ENCODE measurements at regions not wholly inside any gene's neighbourhood (a gene's known extent, or its start where the extent isn't known, plus 50 kb on each side); places are given as distances from the start of the nearest gene placed in this dataset.

GRCh38 chr14:101456246-101457175 lies 104.8 kb upstream of the DIO3 start:
- peak in 1 of 4 donors; percentile 18 for DNase-seq
- ATAC-seq: no peak
- Histone ChIP-seq H3K9me3 (no peaks in the 10 kb centered on the region), H3K4me1 (peaks cover 0 to 8% of the 10 kb centered on the region in 2 donors), H3K27me3 (peaks cover 60 to 96% of the 10 kb centered on the region in 2 donors), H3K4me3 (no peak overlapping the region), H3K27ac (no peak overlapping the region), H3K36me3 (no peaks in the 10 kb centered on the region)
- no peak for TF ChIP-seq CTCF (IDR thresholded peaks at IDR 0.05)
- intact Hi-C loops (cut with DNase I): no loop called here

- intact Hi-C loops (cut with DNase I): no loop called here
- no peaks in the 10 kb centered on the region for H3K9me3 ChIP-seq
- DNase-seq (no peak), ATAC-seq (no peak)
- no peak overlapping the region for H3K4me3 ChIP-seq
- peaks cover 60 to 92% of the 10 kb centered on the region in 2 donors for H3K27me3 ChIP-seq
- peaks cover 0 to 8% of the 10 kb centered on the region in 2 donors for H3K4me1 ChIP-seq
- TF ChIP-seq CTCF (IDR thresholded peaks at IDR 0.05): no peak
- no peak overlapping the region for H3K27ac ChIP-seq
- no peaks in the 10 kb centered on the region for H3K36me3 ChIP-seq
These were observed 103.9 kb upstream of the DIO3 start for GRCh38 chr14:101457301-101457935.

- no peak overlapping the region for H3K4me3 ChIP-seq
- no peaks in the 10 kb centered on the region for H3K9me3 ChIP-seq
- peaks cover 60 to 87% of the 10 kb centered on the region in 2 donors for H3K27me3 ChIP-seq
- no peak for TF ChIP-seq CTCF (IDR thresholded peaks at IDR 0.05)
- intact Hi-C loops (cut with DNase I): no loop called here
- no peak overlapping the region for H3K27ac ChIP-seq
- peaks cover 0 to 8% of the 10 kb centered on the region in 2 donors for H3K4me1 ChIP-seq
- no peaks in the 10 kb centered on the region for H3K36me3 ChIP-seq
- DNase-seq (no peak), ATAC-seq (no peak)
These were observed 103.2 kb upstream of the DIO3 start for GRCh38 chr14:101457936-101458740.

DNA sequence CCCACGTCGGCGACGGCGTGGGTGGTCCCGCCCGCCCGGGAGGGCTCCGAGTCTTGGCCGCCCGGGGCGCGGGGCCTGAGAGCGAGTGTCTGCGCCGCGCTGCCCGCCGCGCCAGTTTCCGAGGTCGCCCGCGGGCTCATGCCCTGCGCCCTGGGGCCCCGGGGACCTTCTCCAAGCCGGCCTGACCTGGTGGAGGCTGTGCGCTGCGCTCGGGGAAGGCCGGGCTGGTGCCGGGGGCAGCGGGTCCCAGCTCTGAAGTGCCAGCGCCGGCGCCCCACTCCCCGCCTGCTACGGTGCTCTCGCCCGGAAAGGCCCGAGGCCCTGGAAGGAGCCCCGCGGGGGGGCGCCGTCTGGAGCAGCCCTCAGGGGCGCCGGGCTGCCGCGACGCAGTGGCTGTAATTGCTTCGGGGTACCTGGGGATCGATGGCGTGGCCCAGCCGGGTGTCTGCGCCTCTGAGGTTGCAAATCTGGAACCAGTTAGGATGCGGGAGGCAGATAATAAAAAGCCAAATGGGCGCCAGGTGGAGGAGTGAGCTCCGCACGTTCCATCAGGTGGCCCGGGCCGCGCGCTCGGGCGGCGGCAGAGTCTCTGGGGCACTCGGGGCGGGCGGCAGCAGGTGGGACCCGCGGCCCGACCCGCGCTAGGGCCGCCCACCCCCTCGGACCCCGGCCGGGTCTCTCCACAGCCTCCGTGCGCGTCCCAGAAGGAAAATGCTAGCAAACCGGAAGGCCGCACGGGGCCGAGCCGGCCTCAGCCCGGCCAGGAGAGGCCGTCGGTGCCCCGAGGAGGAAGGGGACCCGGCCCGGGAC lies 102.3 kb upstream of the DIO3 start:
- H3K27me3 ChIP-seq: peaks cover 60 to 79% of the 10 kb centered on the region in 2 donors
- intact Hi-C loops (cut with DNase I): no loop called here
- no peaks in the 10 kb centered on the region for H3K36me3 ChIP-seq
- no peaks in the 10 kb centered on the region for H3K9me3 ChIP-seq
- DNase-seq: peak in 1 of 4 donors; percentile 17
- H3K27ac ChIP-seq: no peak overlapping the region
- peaks cover 0 to 8% of the 10 kb centered on the region in 2 donors for H3K4me1 ChIP-seq
- H3K4me3 ChIP-seq: no peak overlapping the region
- no peak for ATAC-seq
- TF ChIP-seq CTCF (IDR thresholded peaks at IDR 0.05): no peak

All from left lung (tissue), 4 donors.